A673 (cell line): ENCODE measurements at regions not wholly inside any gene's neighbourhood (a gene's known extent, or its start where the extent isn't known, plus 50 kb on each side); places are given as distances from the start of the nearest gene placed in this dataset.

ENCODE experiments used
- BruUV-seq: library from RNA; stranded (reverse); fragments of 400-500 nt; replicated peaks from 2 replicates; lab custom pipeline; 2021; lab: Mats Ljungman, UMichigan
- CTCF ChIA-PET: fragments of 300-600 bp; sonication (Branson Sonifier 250); formaldehyde crosslinking; loops from one replicate; lab custom pipeline; 2022; ENCODE audit warnings: antibody characterized with exemption; lab: Charles Lee
- POLR2A ChIA-PET: fragments of 300-600 bp; sonication (Branson Sonifier 250); formaldehyde crosslinking; loops from one replicate; lab custom pipeline; 2022; ENCODE audit warnings: antibody characterized with exemption; ENCODE audit not compliant: low non-redundant PET; lab: Charles Lee
- DNase-seq: peaks from one replicate; pipeline ENCODE4 v3.0.0-alpha.2; 2015; ENCODE audit warnings: low spot score
- H3K27ac ChIP-seq: fragments of 200-600 bp; sonication (generic); 2 replicates; pipeline ENCODE4 v1.5.1; 2016; ENCODE audit warnings: mixed run types, low read depth, mild to moderate bottlenecking, mixed read lengths, antibody characterized with exemption, low read length; ENCODE audit not compliant: poor library complexity, severe bottlenecking
- H3K27me3 ChIP-seq: fragments of 200-600 bp; sonication (generic); replicated peaks from 2 replicates; pipeline ENCODE4 v1.6.1; 2017; ENCODE audit warnings: mixed run types, low read depth, mild to moderate bottlenecking, mixed read lengths, antibody characterized with exemption, low read length; ENCODE audit not compliant: insufficient read depth, poor library complexity
- H3K36me3 ChIP-seq: fragments of 200-600 bp; sonication (generic); 2 replicates; pipeline ENCODE4 v1.6.1; 2016; ENCODE audit warnings: mixed run types, mild to moderate bottlenecking, mixed read lengths, antibody characterized with exemption, low read length; ENCODE audit not compliant: insufficient read depth, poor library complexity, severe bottlenecking
- H3K4me1 ChIP-seq: fragments of 200-600 bp; sonication (generic); 2 replicates; pipeline ENCODE4 v1.6.1; 2017; ENCODE audit warnings: mixed run types, mild to moderate bottlenecking, mixed read lengths, antibody characterized with exemption, low read length; ENCODE audit not compliant: insufficient read depth, poor library complexity, severe bottlenecking
- H3K4me3 ChIP-seq: fragments of 200-600 bp; sonication (generic); 2 replicates; pipeline ENCODE4 v1.5.1; 2016; ENCODE audit warnings: low read depth, mixed run types, mild to moderate bottlenecking, mixed read lengths, low read length; ENCODE audit not compliant: poor library complexity, severe bottlenecking
- H3K9me3 ChIP-seq: fragments of 200-600 bp; sonication (generic); 2 replicates; pipeline ENCODE4 v1.6.1; 2016; ENCODE audit warnings: mixed run types, low read depth, mild to moderate bottlenecking, mixed read lengths, antibody characterized with exemption, low read length; ENCODE audit not compliant: poor library complexity, severe bottlenecking
- EZH2 ChIP-seq: fragments of 200-600 bp; sonication (generic); IDR thresholded peaks from 2 replicates; pipeline ENCODE4 v1.6.1; 2017; ENCODE audit warnings: borderline replicate concordance, low read depth, mild to moderate bottlenecking, mixed read lengths, antibody characterized with exemption, low read length; ENCODE audit not compliant: poor library complexity, severe bottlenecking
- intact Hi-C: fragments of 100-400 bp; cut with micrococcal nuclease; formaldehyde crosslinking; loops from one replicate; pipeline ENCODE4 v1.10.0; 2022; ENCODE audit not compliant: unreplicated experiment
- TF ChIP-seq, protein P1 (sequence below): fragments of 300-800, 200-600 bp; sonication (generic); conservative IDR thresholded peaks from 2 replicates; pipeline ENCODE4 v1.5.1; 2017; ENCODE audit warnings: low read depth, mild to moderate bottlenecking, antibody characterized with exemption, low read length, moderate library complexity, mixed read lengths

DNA sequence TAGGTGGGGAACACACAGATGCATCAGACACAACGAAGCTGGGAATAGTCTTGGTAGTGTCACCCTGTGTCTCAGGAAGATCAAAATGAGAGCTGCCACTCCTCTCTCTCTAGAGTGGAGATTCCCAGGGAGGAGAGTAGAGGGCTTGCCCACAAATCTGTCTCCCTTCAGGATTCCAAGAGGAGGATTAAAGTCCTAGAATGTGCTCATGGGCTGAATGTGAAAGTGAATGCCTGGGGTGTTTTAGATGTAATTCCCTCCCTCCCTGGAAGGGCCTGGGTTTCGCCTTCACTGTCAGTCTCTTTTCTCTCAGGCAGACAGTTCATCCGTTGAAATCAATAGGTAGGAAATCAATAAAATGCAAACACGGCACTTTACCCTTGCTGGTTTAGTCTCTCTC lies 282.6 kb upstream of the PPARGC1A start:
- intact Hi-C loops, result no loop called here
- H3K4me3 ChIP-seq, result no peak overlapping the region
- no peaks in the 10 kb centered on the region for H3K9me3 ChIP-seq
- H3K27me3 ChIP-seq, result no peaks in the 10 kb centered on the region
- BruUV-seq, result no TSS peak
- no peaks in the 10 kb centered on the region for H3K4me1 ChIP-seq
- no peak for TF ChIP-seq EZH2
- TF ChIP-seq, protein P1, sequence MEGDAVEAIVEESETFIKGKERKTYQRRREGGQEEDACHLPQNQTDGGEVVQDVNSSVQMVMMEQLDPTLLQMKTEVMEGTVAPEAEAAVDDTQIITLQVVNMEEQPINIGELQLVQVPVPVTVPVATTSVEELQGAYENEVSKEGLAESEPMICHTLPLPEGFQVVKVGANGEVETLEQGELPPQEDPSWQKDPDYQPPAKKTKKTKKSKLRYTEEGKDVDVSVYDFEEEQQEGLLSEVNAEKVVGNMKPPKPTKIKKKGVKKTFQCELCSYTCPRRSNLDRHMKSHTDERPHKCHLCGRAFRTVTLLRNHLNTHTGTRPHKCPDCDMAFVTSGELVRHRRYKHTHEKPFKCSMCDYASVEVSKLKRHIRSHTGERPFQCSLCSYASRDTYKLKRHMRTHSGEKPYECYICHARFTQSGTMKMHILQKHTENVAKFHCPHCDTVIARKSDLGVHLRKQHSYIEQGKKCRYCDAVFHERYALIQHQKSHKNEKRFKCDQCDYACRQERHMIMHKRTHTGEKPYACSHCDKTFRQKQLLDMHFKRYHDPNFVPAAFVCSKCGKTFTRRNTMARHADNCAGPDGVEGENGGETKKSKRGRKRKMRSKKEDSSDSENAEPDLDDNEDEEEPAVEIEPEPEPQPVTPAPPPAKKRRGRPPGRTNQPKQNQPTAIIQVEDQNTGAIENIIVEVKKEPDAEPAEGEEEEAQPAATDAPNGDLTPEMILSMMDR, result no peak
- ChIA-PET POLR2A (no interaction called here), CTCF (no interaction called here)
- no peak overlapping the region for H3K27ac ChIP-seq
- no peaks in the 10 kb centered on the region for H3K36me3 ChIP-seq
- DNase-seq, result no peak

DNA sequence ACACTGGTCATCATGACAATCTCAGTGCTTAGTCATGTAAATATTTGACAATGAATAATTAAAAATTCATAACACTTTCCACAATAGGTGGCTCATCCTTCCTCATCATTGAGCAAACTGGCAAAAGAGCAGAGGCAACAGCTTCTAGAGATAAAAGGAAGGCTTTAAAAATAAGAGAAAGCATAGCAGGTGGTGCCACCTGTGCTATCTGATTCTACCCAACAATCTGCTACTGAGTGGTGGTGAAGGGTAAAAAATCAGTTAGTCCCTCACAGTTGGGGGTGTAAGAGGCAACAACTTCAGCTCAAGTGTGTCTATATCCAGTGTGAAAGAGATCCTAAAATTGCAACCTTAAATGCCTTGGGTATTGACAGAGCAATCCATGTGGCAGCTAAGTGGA lies 280.1 kb upstream of the PPARGC1A start:
- H3K4me1 ChIP-seq, result no peaks in the 10 kb centered on the region
- ChIA-PET CTCF (no interaction called here), POLR2A (no interaction called here)
- H3K36me3 ChIP-seq, result no peaks in the 10 kb centered on the region
- H3K27ac ChIP-seq, result no peak overlapping the region
- BruUV-seq, result no TSS peak
- no peak for TF ChIP-seq EZH2
- TF ChIP-seq, protein P1, result no peak
- intact Hi-C loops, result no loop called here
- no peak for DNase-seq
- H3K9me3 ChIP-seq, result no peaks in the 10 kb centered on the region
- H3K4me3 ChIP-seq, result no peak overlapping the region
- no peaks in the 10 kb centered on the region for H3K27me3 ChIP-seq

DNA sequence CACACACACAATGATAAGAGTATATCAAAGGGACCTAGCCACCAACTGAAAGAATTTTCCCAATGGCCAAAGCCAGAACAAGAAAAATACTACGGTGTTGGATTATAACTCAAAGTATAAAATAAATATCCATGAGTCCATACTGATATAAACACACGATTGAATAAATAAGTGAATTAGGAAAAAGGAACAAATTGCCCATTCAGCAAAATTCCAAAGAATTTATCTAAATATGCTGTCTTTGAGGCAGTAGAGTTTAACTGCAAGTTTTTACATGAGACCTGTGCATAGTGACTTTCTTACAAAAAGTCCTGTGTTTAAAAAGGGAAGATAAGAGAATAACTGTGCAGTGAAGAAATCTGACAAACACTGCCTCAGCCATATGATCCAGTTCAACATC lies 278.8 kb upstream of the PPARGC1A start:
- Histone ChIP-seq H3K27me3 (peaks cover 3% of the 10 kb centered on the region), H3K27ac (no peak overlapping the region), H3K9me3 (no peaks in the 10 kb centered on the region), H3K4me3 (no peak overlapping the region), H3K4me1 (no peaks in the 10 kb centered on the region), H3K36me3 (no peaks in the 10 kb centered on the region)
- ChIA-PET POLR2A (no interaction called here), CTCF (no interaction called here)
- no peak for TF ChIP-seq EZH2
- TF ChIP-seq, protein P1, result no peak
- intact Hi-C loops, result no loop called here
- no TSS peak for BruUV-seq
- no peak for DNase-seq
